Breast epithelium (tissue), 4 donors: ENCODE measurements at regions not wholly inside any gene's neighbourhood (a gene's known extent, or its start where the extent isn't known, plus 50 kb on each side); places are given as distances from the start of the nearest gene placed in this dataset.

ENCODE experiments used
- DNase-seq, 2 donors: peaks; one replicate each; pipeline ENCODE4 v3.0.0-alpha.2; 2019; ENCODE audit warnings: low spot score in 2 of 2
- H3K27ac ChIP-seq, 2 donors: fragments of 200-600 bp; sonication (generic) in 1 of 2; one replicate each; pipeline ENCODE4 v1.5.1; 2016 to 2019; ENCODE audit warnings: mild to moderate bottlenecking in 1 of 2
- H3K27me3 ChIP-seq, 2 donors: fragments of 200-600 bp; sonication (generic) in 1 of 2; one replicate each; pipeline versions ENCODE4 v1.5.1 to v1.6.0; 2017 to 2019; ENCODE audit warnings: control low read depth in 1 of 2, mild to moderate bottlenecking in 1 of 2
- H3K36me3 ChIP-seq: fragments of 200-600 bp; one replicate; pipeline ENCODE4 v1.5.1; 2019
- H3K4me1 ChIP-seq, 2 donors: fragments of 200-600 bp; sonication (generic); one replicate each; pipeline ENCODE4 v1.5.1; 2016 to 2019; ENCODE audit warnings: control low read depth in 1 of 2
- H3K4me3 ChIP-seq, 3 donors: fragments of 200-600 bp; sonication (generic); 1 replicate in 2 of 3; 2 replicates in 1 of 3; pipeline ENCODE4 v1.5.1; 2016 to 2019; ENCODE audit warnings: mild to moderate bottlenecking in 3 of 3, moderate library complexity in 2 of 3
- H3K9me3 ChIP-seq, 2 donors: fragments of 200-600 bp; sonication (generic) in 1 of 2; one replicate each; pipeline ENCODE4 v1.5.1; 2016 to 2019; ENCODE audit warnings: control low read depth in 1 of 2
- CTCF ChIP-seq, 3 donors: fragments of 450-650 bp; IDR thresholded peaks; one replicate each; pipeline ENCODE4 v1.5.1; 2016 to 2017; ENCODE audit warnings: antibody characterized with exemption in 3 of 3, mild to moderate bottlenecking in 3 of 3, moderate library complexity in 3 of 3
- POLR2A ChIP-seq: fragments of 450-650 bp; IDR thresholded peaks from one replicate; pipeline ENCODE4 v1.6.1; 2016; ENCODE audit warnings: antibody characterized with exemption, mild to moderate bottlenecking, moderate library complexity
- POLR2AphosphoS5 ChIP-seq, 3 donors: sonication (generic); formaldehyde crosslinking; IDR thresholded peaks; one replicate each; pipeline ENCODE4 v1.6.1; 2017; ENCODE audit warnings: antibody characterized with exemption in 3 of 3
- intact Hi-C: fragments of 100-400 bp; cut with DNase I; formaldehyde crosslinking; loops from one replicate; pipeline ENCODE4 v1.15.1; 2023; ENCODE audit warnings: low total_unique reads

GRCh38 chrX:20633451-20633850, 366.7 kb upstream of the RPS6KA3 start:
- Histone ChIP-seq H3K27ac (no peak overlapping the region), H3K4me1 (no peaks in the 10 kb centered on the region), H3K4me3 (no peak overlapping the region), H3K9me3 (no peaks in the 10 kb centered on the region), H3K27me3 (peaks cover 0 to 5% of the 10 kb centered on the region in 2 donors), H3K36me3 (no peaks in the 10 kb centered on the region)
- no peak for DNase-seq
- TF ChIP-seq CTCF (IDR thresholded peaks at IDR 0.05), result no peak
- TF ChIP-seq POLR2AphosphoS5 (IDR thresholded peaks at IDR 0.05), result no peak
- TF ChIP-seq POLR2A, result no peak
- intact Hi-C loops, result no loop called here

- no peak for TF ChIP-seq POLR2AphosphoS5 (IDR thresholded peaks at IDR 0.05)
- TF ChIP-seq CTCF (IDR thresholded peaks at IDR 0.05), result no peak
- no peak for TF ChIP-seq POLR2A
Observed at GRCh38 chrX:20623448-20623847, 356.7 kb upstream of the RPS6KA3 start.

GRCh38 chrX:20620306-20620705, 353.6 kb upstream of the RPS6KA3 start:
- H3K36me3 ChIP-seq, result no peaks in the 10 kb centered on the region
- TF ChIP-seq POLR2A, result no peak
- TF ChIP-seq POLR2AphosphoS5 (IDR thresholded peaks at IDR 0.05), result no peak
- no peak for TF ChIP-seq CTCF (IDR thresholded peaks at IDR 0.05)
- H3K27me3 ChIP-seq, result peaks cover 0 to 10% of the 10 kb centered on the region in 2 donors
- DNase-seq, result no peak
- no peak overlapping the region for H3K4me3 ChIP-seq
- no peaks in the 10 kb centered on the region for H3K4me1 ChIP-seq
- intact Hi-C loops, result no loop called here
- peaks cover 0 to 5% of the 10 kb centered on the region in 2 donors for H3K9me3 ChIP-seq
- no peak overlapping the region for H3K27ac ChIP-seq

More at GRCh38 chrX:20623448-20623847, 356.7 kb upstream of the RPS6KA3 start:
- Histone ChIP-seq H3K27ac (no peak overlapping the region), H3K36me3 (no peaks in the 10 kb centered on the region), H3K27me3 (peaks cover 0 to 15% of the 10 kb centered on the region in 2 donors), H3K4me3 (no peak overlapping the region), H3K4me1 (no peaks in the 10 kb centered on the region), H3K9me3 (peaks cover 0 to 5% of the 10 kb centered on the region in 2 donors)
- intact Hi-C loops, result no loop called here
- no peak for DNase-seq

- intact Hi-C loops, result no loop called here
- DNase-seq, result no peak
- Histone ChIP-seq H3K36me3 (no peaks in the 10 kb centered on the region), H3K27ac (no peak overlapping the region), H3K9me3 (no peaks in the 10 kb centered on the region), H3K4me1 (no peaks in the 10 kb centered on the region), H3K4me3 (no peak overlapping the region), H3K27me3 (peaks cover 0 to 32% of the 10 kb centered on the region in 2 donors)
- TF ChIP-seq CTCF (IDR thresholded peaks at IDR 0.05) (no peak), POLR2AphosphoS5 (IDR thresholded peaks at IDR 0.05) (no peak), POLR2A (no peak)
Observed at GRCh38 chrX:20609916-20610415, 343.3 kb upstream of the RPS6KA3 start.

- no peaks in the 10 kb centered on the region for H3K36me3 ChIP-seq
- peaks cover 0 to 13% of the 10 kb centered on the region in 2 donors for H3K27me3 ChIP-seq
- intact Hi-C loops, result no loop called here
- no peaks in the 10 kb centered on the region for H3K9me3 ChIP-seq
- no peak for TF ChIP-seq POLR2AphosphoS5 (IDR thresholded peaks at IDR 0.05)
- TF ChIP-seq CTCF (IDR thresholded peaks at IDR 0.05), result no peak
- no peak for TF ChIP-seq POLR2A
- no peak overlapping the region for H3K4me3 ChIP-seq
- DNase-seq, result no peak
- no peaks in the 10 kb centered on the region for H3K4me1 ChIP-seq
- H3K27ac ChIP-seq, result no peak overlapping the region
Observed at GRCh38 chrX:20606831-20607230, 340.1 kb upstream of the RPS6KA3 start.
